ENCODE measurements at regions not wholly inside any gene's neighbourhood (a gene's known extent, or its start where the extent isn't known, plus 50 kb on each side); places are given as distances from the start of the nearest gene placed in this dataset.
"Not testable (repeated sequence)": the region's sequence is repeated elsewhere in the genome, so short reads cannot be mapped to it uniquely, and the experiment has no call there.

DNA sequence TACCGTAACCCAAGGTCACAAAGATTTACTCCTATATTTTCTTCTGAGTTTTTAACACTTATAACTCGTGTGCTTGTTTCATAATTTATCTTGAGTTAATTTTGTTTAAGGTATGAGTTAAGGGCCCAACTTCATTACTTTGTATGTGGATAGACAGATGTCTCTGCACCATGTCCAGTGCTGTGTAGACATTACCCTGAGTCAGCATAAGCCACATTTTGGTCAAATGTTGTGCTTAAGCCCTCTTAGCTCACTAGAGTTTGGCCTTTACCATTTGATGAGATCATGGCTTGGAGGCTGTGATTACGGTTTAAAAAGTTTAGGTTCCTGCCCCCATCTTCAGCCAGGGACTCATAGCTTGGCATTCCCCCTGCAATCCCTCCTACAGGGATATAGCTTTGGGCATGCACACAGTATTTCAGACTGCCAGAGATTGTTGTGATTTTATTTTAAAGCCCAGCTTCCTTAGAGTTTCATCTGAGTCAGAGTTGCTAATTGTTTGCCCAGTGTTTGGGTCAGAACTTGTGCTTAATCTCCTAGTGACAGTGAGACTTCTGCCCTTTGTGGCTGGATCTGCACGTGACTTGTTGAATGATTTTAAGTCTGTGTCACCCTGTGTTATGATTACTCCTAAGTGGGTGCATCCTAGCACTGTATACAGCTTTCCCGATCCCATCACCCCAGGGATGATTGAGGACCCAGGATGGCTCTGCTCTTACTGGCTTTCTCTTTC, 393.1 kb downstream of the CNTNAP4 start:
- no peaks in the 10 kb centered on the region for H3K9me3 Mint-ChIP-seq
- DNase-seq (no peak), ATAC-seq (no peak)
- H3K4me3 Mint-ChIP-seq = no peak overlapping the region
- no peaks in the 10 kb centered on the region for H3K36me3 Mint-ChIP-seq (ENCODE audit: low read depth)
- H3K27ac Mint-ChIP-seq = no peak overlapping the region
- H3K27me3 Mint-ChIP-seq = no peaks in the 10 kb centered on the region
- H3K4me1 Mint-ChIP-seq = no peaks in the 10 kb centered on the region

DNA sequence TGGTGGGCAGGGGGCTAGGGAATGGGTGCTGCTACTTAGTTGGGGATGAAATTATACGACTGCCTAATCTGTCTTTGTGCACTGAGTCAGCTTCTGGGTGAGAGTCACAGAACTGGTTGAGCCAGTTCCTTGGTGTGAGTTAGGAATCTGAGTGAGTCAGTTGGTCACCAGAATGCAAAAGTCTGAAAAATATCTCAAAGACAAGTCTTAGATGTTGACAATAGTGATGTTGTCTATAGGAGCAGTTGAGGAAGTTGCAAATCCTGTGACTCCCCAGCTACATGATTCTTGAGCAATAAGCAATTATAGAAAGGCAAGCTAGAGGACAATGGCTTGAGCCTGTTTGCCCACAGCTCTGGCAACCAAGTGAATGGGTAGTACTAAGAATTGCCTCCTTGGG, 399.2 kb downstream of the CNTNAP4 start:
- no peaks in the 10 kb centered on the region for H3K4me1 Mint-ChIP-seq
- no peak for ATAC-seq
- H3K27ac Mint-ChIP-seq = no peak overlapping the region
- no peaks in the 10 kb centered on the region for H3K9me3 Mint-ChIP-seq
- no peak for DNase-seq
- no peak overlapping the region for H3K4me3 Mint-ChIP-seq
- H3K27me3 Mint-ChIP-seq = no peaks in the 10 kb centered on the region
- no peaks in the 10 kb centered on the region for H3K36me3 Mint-ChIP-seq (ENCODE audit: low read depth)

DNA sequence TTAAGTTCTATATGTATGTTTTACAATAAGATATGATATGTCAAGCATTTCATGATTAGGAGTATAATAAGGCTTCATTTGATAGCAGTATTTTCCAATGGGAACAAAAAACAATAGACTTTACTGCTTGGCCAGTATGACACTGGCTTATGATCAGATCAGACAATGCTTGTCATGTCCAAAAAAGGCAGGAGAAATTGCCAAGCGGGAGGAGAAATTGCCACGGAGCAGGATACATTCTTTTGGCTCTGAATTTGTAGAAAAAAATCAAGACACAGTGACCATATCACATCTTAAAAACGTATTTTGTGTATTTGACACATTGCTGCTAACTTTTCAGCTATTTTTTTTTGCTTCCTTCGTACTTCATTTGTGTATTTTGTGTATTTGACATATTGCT, 404.1 kb downstream of the CNTNAP4 start:
- DNase-seq (no peak), ATAC-seq (no peak)
- H3K27me3 Mint-ChIP-seq = no peaks in the 10 kb centered on the region
- no peak overlapping the region for H3K4me3 Mint-ChIP-seq
- no peaks in the 10 kb centered on the region for H3K36me3 Mint-ChIP-seq (ENCODE audit: low read depth)
- H3K4me1 Mint-ChIP-seq = no peaks in the 10 kb centered on the region
- H3K9me3 Mint-ChIP-seq = peaks cover 5% of the 10 kb centered on the region
- H3K27ac Mint-ChIP-seq = no peak overlapping the region

DNA sequence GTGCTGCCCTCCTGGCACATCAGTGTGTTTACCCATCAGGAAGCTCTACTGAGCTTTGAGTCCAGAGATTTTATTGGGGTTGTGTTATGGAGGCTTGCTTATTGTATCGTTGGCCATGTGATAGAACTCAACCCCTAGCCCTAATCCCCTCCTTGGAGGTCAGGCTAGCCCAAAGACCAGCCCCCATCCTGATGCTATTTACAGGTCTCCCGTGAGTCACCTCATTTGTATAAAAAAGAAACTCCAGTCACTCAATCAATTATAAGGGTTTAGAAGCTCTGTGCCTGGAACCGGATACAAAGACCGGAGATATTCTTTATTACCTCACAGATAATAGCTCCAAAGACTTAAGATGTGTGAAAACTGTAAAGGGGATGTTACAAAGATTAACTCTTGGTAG, 405.9 kb downstream of the CNTNAP4 start:
- Mint-ChIP-seq H3K4me1 (no peaks in the 10 kb centered on the region), H3K9me3 (peaks cover 5% of the 10 kb centered on the region), H3K27ac (no peak overlapping the region), H3K27me3 (no peaks in the 10 kb centered on the region), H3K4me3 (no peak overlapping the region), H3K36me3 (ENCODE audit: low read depth) (no peaks in the 10 kb centered on the region)
- DNase-seq (no peak), ATAC-seq (no peak)

DNA sequence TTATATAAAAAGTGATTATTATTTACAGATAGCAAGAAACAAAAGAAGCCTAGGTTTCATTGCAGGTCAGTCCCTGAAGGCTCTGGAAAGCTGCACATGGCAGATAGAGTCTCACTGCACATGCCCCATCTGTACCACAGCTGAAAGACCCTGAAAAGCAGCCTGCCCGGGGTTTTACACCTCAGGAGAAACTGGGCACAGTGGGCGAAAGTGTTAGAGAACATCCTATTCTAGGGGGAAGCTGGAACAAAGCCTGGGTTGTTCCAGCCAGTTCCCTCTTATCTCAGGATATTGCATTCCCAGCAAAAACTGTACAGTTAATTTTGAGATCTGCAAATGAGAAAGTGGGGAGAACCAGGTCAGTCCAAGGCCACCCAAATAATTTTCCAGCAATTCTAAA, 419.7 kb downstream of the CNTNAP4 start:
- no peaks in the 10 kb centered on the region for H3K4me1 Mint-ChIP-seq
- peaks cover 11% of the 10 kb centered on the region for H3K9me3 Mint-ChIP-seq
- no peak for DNase-seq
- no peaks in the 10 kb centered on the region for H3K27me3 Mint-ChIP-seq
- H3K27ac Mint-ChIP-seq = no peak overlapping the region
- no peaks in the 10 kb centered on the region for H3K36me3 Mint-ChIP-seq (ENCODE audit: low read depth)
- ATAC-seq = no peak
- H3K4me3 Mint-ChIP-seq = no peak overlapping the region

DNA sequence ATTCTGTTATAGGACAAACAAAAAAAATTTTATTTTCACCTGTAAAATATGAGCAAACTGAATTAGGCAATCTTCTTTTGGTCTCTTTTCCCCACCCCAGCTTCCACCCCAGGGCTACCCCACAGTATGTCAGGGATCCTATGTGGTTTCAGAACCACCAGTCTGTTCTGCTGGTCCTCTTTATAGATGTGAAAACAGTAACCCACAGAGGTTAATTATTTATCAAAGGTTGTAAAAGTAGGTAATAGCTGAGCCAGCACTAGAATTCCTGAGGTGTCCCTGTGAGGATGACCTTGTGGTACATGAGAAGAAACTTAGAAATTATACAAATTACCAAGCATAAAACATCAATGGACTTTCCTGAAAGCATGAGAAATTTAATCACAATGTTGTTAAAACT, 428.7 kb downstream of the CNTNAP4 start:
- DNase-seq (no peak), ATAC-seq (no peak)
- peaks cover 10% of the 10 kb centered on the region for H3K9me3 Mint-ChIP-seq
- H3K27ac Mint-ChIP-seq = no peak overlapping the region
- H3K27me3 Mint-ChIP-seq = no peaks in the 10 kb centered on the region
- H3K4me3 Mint-ChIP-seq = no peak overlapping the region
- no peaks in the 10 kb centered on the region for H3K36me3 Mint-ChIP-seq (ENCODE audit: low read depth)
- no peaks in the 10 kb centered on the region for H3K4me1 Mint-ChIP-seq

DNA sequence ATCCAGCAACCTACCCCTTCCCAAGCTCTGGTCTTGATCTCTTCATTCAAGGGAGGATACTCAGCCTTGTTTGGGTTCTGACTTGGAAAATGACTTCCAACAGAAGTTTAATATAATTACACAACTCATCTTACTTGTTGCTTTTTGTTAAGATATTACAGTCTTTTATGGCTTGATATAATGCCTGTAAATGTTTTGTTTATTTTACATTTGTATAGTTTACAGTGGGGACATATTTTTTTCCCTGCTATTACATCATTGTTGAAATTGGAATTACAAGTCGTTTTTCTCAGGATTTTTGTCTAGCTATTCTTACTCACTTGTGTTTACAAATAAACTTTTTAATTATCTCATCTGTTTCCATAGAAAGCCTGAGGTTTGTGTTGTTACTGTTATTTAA, 436.0 kb downstream of the CNTNAP4 start:
- Mint-ChIP-seq H3K9me3 (peaks cover 16% of the 10 kb centered on the region), H3K27me3 (no peaks in the 10 kb centered on the region), H3K4me3 (no peak overlapping the region), H3K27ac (no peak overlapping the region), H3K36me3 (ENCODE audit: low read depth) (no peaks in the 10 kb centered on the region), H3K4me1 (no peaks in the 10 kb centered on the region)
- ATAC-seq (no peak), DNase-seq (no peak)

DNA sequence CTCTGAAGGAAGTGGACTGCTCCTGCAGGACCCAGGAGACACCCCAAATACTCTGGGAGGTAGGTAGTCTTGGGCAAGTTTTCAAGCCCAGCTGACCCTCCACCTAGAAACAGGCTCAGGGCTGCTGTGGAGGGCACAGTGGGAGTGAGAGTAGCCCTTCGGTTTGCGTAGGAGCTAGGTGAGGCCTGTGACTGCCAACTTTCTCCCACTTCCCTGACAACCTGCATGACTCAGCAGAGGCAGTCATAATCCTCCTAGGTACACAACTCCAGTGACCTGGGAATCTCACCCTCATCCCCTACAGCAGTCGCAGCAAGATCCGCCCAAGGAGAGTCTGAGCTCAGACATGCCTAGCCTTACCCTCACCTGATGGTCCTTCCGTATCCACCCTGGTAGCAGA, 439.1 kb downstream of the CNTNAP4 start:
- not testable (repeated sequence) for H3K36me3 Mint-ChIP-seq (ENCODE audit: low read depth); DNase-seq; ATAC-seq; H3K27ac Mint-ChIP-seq; H3K4me3 Mint-ChIP-seq; H3K4me1 Mint-ChIP-seq; H3K27me3 Mint-ChIP-seq
- peaks cover 16% of the 10 kb centered on the region for H3K9me3 Mint-ChIP-seq

DNA sequence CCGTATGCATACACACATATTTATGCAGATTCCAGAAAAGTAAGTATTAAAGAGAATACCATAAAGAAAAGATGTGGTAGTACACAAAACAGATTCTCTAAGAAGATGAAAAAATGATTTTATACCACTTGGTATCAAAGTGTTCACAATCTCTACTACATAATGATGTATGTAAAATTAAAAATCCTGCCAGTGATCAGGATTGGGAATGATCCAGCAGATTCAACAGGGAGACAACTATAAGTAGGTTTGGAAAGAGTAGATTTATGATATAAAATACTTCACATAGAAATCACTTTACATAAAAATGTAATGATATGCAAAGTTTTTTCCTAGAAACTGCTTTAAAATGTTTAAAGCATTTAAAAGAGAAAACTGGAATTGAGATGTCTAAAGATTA, 447.0 kb downstream of the CNTNAP4 start:
- no peak for ATAC-seq
- no peaks in the 10 kb centered on the region for H3K27me3 Mint-ChIP-seq

DNA sequence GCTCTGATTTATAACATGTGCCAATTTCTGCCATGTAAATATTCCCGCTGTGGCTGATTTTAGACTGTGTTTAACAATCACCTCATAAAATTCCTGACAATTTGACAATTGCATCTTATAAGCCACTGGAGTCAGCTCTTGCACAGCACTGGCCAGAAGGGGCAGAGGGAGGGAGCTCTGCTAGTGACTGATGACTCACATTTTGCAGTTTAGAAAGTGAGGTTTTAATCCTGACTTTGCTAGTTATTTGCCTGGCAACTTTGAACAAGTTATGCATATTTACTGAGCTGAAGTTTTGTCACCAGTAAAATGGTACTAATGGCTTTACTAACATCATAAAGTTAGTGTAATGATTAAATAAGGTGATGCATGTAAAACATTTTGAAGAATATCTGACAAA, 452.3 kb downstream of the CNTNAP4 start:
- H3K36me3 Mint-ChIP-seq (ENCODE audit: low read depth) = no peaks in the 10 kb centered on the region
- H3K27ac Mint-ChIP-seq = no peak overlapping the region
- DNase-seq = no peak
- H3K27me3 Mint-ChIP-seq = no peaks in the 10 kb centered on the region
- no peaks in the 10 kb centered on the region for H3K4me1 Mint-ChIP-seq
- H3K9me3 Mint-ChIP-seq = peaks cover 5% of the 10 kb centered on the region
- no peak for ATAC-seq
- H3K4me3 Mint-ChIP-seq = no peak overlapping the region

More for the DNA sequence above, 447.0 kb downstream of the CNTNAP4 start:
- H3K36me3 Mint-ChIP-seq (ENCODE audit: low read depth) = no peaks in the 10 kb centered on the region
- H3K27ac Mint-ChIP-seq = no peak overlapping the region
- DNase-seq = no peak
- no peaks in the 10 kb centered on the region for H3K4me1 Mint-ChIP-seq
- H3K9me3 Mint-ChIP-seq = no peaks in the 10 kb centered on the region
- H3K4me3 Mint-ChIP-seq = no peak overlapping the region

DNA sequence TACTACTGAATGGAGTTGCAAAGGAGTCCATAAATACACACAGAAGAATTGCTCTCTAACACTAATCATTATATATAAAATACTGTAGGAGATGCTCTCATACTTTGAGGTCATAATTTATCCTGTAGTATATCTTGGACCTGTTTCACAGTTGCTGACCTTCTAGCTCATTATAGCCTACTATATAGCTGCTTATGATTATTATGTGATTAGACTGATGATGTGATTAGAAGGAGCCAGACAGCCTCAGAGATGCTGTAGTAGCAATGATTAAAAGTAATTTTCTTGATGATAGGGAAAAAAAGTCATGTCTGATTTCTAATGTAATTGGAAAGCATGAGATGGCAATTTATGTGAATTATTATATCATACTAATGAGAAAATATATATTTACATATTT, 455.7 kb downstream of the CNTNAP4 start:
- no peaks in the 10 kb centered on the region for H3K4me1 Mint-ChIP-seq
- H3K9me3 Mint-ChIP-seq = peaks cover 5% of the 10 kb centered on the region
- H3K27me3 Mint-ChIP-seq = no peaks in the 10 kb centered on the region
- no peak overlapping the region for H3K4me3 Mint-ChIP-seq
- ATAC-seq = no peak
- no peaks in the 10 kb centered on the region for H3K36me3 Mint-ChIP-seq (ENCODE audit: low read depth)
- H3K27ac Mint-ChIP-seq = no peak overlapping the region
- no peak for DNase-seq

DNA sequence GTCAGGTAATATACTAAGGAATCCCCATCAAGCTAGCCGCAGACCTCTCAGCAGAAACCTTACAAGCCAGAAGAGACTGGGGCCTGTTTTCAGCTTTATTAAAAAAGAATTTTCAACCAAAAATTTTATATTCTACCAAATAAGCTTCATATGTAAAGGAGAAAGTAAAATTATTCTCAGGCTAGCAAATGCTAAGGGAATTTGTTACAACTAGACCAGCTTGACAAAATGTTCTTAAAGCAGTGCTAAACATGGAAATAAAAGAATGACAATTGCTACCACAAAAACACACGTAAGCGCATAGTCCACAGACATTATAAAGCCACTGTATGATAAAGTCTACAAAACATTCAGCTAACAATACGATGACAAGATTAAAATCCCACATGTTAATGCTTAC, 449.4 kb upstream of the MON1B start:
- no peak overlapping the region for H3K27ac Mint-ChIP-seq
- H3K9me3 Mint-ChIP-seq = peaks cover 29% of the 10 kb centered on the region
- no peaks in the 10 kb centered on the region for H3K4me1 Mint-ChIP-seq
- H3K27me3 Mint-ChIP-seq = no peaks in the 10 kb centered on the region
- H3K4me3 Mint-ChIP-seq = no peak overlapping the region
- ATAC-seq (no peak), DNase-seq (no peak)
- peaks cover 3% of the 10 kb centered on the region for H3K36me3 Mint-ChIP-seq (ENCODE audit: low read depth)

DNA sequence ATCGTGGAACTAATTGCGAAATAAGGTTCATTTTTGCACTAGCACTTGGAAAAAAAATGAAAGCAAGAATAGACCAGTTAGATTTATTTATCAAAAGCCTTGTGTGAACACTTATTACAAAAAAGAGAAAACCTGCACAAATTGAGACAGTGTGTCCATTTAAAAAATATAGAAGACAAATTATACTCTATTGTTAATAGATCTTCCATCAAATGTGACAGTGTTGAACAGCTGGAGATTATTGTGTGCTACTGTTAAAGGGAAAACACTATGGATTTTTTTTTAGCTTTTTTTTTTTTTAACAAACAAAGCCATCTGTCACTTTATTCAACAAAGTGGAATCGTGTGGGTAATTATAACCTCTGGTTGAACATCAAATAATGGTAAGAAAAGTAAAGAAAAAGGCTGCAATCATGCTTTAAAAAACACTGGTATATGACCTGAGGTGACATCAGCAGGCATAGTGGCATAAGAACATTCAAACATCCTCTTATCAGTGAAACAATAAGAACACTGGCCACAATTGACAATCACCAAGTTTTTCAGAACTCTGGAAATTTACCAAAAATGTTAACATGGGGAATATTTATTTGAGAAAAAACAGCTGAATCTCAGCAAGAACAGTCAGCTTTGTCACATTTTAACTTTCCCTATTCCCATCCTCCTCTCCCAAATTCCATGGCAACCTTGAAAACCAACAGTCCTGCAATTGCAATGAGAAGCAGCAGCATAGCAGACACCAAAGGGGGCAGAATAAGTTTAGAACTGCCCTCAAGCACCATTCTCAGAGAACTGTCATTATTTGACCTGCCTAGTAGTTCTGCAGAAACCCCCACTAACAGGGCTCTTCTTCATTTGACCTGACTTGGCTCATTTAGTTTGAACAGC, 442.3 kb upstream of the MON1B start:
- Mint-ChIP-seq H3K9me3 (peaks cover 8% of the 10 kb centered on the region), H3K27me3 (no peaks in the 10 kb centered on the region), H3K4me1 (no peaks in the 10 kb centered on the region), H3K27ac (no peak overlapping the region), H3K36me3 (ENCODE audit: low read depth) (peaks cover 3% of the 10 kb centered on the region), H3K4me3 (no peak overlapping the region)
- ATAC-seq = no peak
- DNase-seq = no peak

DNA sequence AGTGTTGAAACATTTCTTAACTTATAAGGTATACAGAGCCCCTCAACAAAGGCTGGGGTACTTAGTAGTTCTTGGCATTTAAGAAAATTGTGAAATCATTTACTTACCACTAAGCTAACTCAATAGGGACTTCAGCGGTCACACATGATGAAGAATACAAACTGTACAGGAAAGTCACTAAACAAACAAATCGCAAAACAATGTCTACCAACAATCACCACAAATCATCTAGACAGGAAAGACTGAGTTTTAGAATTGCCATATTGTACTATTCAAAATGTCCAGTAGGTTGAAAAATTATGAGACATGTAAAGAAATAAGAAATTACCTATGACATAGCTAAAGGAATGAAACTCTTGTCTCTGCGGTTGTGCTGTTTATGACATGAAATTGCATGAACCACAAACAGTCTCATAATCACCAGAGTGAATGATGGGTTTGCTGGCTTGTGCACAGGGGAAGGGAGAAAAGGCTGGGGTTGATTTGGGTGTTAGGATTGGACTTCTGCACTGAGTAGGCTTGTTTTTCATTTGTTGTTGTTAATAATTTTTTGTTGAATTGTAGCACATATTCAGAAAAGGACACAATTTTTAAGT, 441.1 kb upstream of the MON1B start:
- no peak overlapping the region for H3K27ac Mint-ChIP-seq
- H3K4me3 Mint-ChIP-seq = no peak overlapping the region
- H3K27me3 Mint-ChIP-seq = no peaks in the 10 kb centered on the region
- H3K4me1 Mint-ChIP-seq = no peaks in the 10 kb centered on the region
- peaks cover 8% of the 10 kb centered on the region for H3K9me3 Mint-ChIP-seq
- no peak for ATAC-seq
- peaks cover 3% of the 10 kb centered on the region for H3K36me3 Mint-ChIP-seq (ENCODE audit: low read depth)
- DNase-seq = no peak

DNA sequence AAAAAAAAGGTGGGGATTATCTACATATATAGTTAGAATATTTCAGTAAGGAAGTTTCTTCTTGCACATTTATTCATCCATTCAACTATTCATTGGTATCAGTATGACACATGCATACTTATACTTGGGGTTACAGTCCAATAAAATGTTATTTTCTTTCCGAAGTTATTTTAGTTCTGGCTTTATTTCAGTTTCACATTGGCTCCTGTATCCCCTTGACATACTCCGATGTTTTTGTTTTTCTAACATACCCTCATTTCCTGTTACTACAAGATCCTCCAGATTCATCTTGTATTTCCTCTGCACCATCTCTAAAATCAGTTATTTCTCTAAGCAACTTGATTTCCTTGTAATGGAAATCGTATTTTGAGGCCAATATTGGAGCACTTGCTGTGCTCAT, 435.5 kb upstream of the MON1B start:
- ATAC-seq (no peak), DNase-seq (no peak)
- Mint-ChIP-seq H3K36me3 (ENCODE audit: low read depth) (no peaks in the 10 kb centered on the region), H3K4me1 (no peaks in the 10 kb centered on the region), H3K27me3 (no peaks in the 10 kb centered on the region), H3K4me3 (no peak overlapping the region), H3K9me3 (peaks cover 19% of the 10 kb centered on the region), H3K27ac (no peak overlapping the region)
